Liver (tissue), 8 donors: ENCODE measurements at regions not wholly inside any gene's neighbourhood (a gene's known extent, or its start where the extent isn't known, plus 50 kb on each side); places are given as distances from the start of the nearest gene placed in this dataset.
A peak's percentile ranks its signal among the peaks of the same experiment; 100 is the strongest.

Experiments used
- DNase-seq: peaks from one replicate; pipeline ENCODE4 v3.0.0-alpha.2; 2017; ENCODE audit warnings: low spot score
- H3K27ac ChIP-seq, 2 donors: one replicate each; pipeline ENCODE4 v1.7.0; 2013; ENCODE audit warnings: inconsistent platforms in 2 of 2, low read length in 2 of 2, control low read depth in 1 of 2, low read depth in 1 of 2, mild to moderate bottlenecking in 1 of 2
- H3K27me3 ChIP-seq, 4 donors: one replicate each; pipeline versions ENCODE4 v1.6.1 to v1.7.0; 2013; ENCODE audit warnings: low read length in 3 of 4, inconsistent platforms in 1 of 4, mild to moderate bottlenecking in 1 of 4, moderate library complexity in 1 of 4; ENCODE audit not compliant: control insufficient read depth in 4 of 4, insufficient read depth in 4 of 4
- H3K36me3 ChIP-seq, 4 donors: one replicate each; pipeline versions ENCODE4 v1.6.1 to v1.7.0; 2013; ENCODE audit warnings: low read length in 3 of 4, mild to moderate bottlenecking in 3 of 4, low read depth in 1 of 4, moderate library complexity in 1 of 4; ENCODE audit not compliant: control insufficient read depth in 4 of 4, insufficient read depth in 3 of 4
- H3K4me1 ChIP-seq, 4 donors: one replicate each; pipeline versions ENCODE4 v1.6.1 to v1.7.0; 2013; ENCODE audit warnings: low read length in 3 of 4, mild to moderate bottlenecking in 3 of 4, moderate library complexity in 1 of 4; ENCODE audit not compliant: control insufficient read depth in 4 of 4, insufficient read depth in 4 of 4
- H3K4me3 ChIP-seq, 3 donors: one replicate each; pipeline versions ENCODE4 v1.6.1 to v1.7.0; 2013; ENCODE audit warnings: low read length in 3 of 3, control low read depth in 1 of 3, low read depth in 1 of 3, mild to moderate bottlenecking in 1 of 3
- H3K9ac ChIP-seq, 2 donors: one replicate each; pipeline ENCODE4 v1.7.0; 2013; ENCODE audit warnings: low read length in 2 of 2, mild to moderate bottlenecking in 2 of 2, moderate library complexity in 2 of 2, control low read depth in 1 of 2, low read depth in 1 of 2
- H3K9me3 ChIP-seq, 4 donors: one replicate each; pipeline versions ENCODE4 v1.6.1 to v1.7.0; 2013; ENCODE audit warnings: low read length in 3 of 4; ENCODE audit not compliant: control insufficient read depth in 4 of 4
- EGR1 ChIP-seq, 2 donors: IDR thresholded peaks; 2 replicates each; pipeline ENCODE4 v1.6.1; 2016 to 2018; ENCODE audit warnings: antibody characterized with exemption in 2 of 2, low read depth in 2 of 2
- FOXA1 ChIP-seq: IDR thresholded peaks from 2 replicates; pipeline ENCODE4 v1.6.1; 2016; ENCODE audit warnings: antibody characterized with exemption
- FOXA2 ChIP-seq: IDR thresholded peaks from 2 replicates; pipeline ENCODE4 v1.6.1; 2016; ENCODE audit warnings: antibody characterized with exemption
- GABPA ChIP-seq, 2 donors: IDR thresholded peaks in 1 of 2; conservative IDR thresholded peaks in 1 of 2; 2 replicates each; pipeline ENCODE4 v1.6.1; 2016; ENCODE audit warnings: antibody characterized with exemption in 2 of 2, mild to moderate bottlenecking in 1 of 2, moderate library complexity in 1 of 2
- HNF4A ChIP-seq, 2 donors: conservative IDR thresholded peaks; 2 replicates each; pipeline ENCODE4 v1.6.1; 2016; ENCODE audit warnings: antibody characterized with exemption in 2 of 2, mild to moderate bottlenecking in 2 of 2
- HNF4G ChIP-seq: IDR thresholded peaks from 2 replicates; pipeline ENCODE4 v1.6.1; 2016; ENCODE audit warnings: antibody characterized with exemption
- JUND ChIP-seq, 2 donors: IDR thresholded peaks; 2 replicates each; pipeline ENCODE4 v1.6.1; 2016; ENCODE audit warnings: antibody characterized with exemption in 2 of 2
- NR2F2 ChIP-seq: IDR thresholded peaks from 2 replicates; pipeline ENCODE4 v1.6.1; 2016; ENCODE audit warnings: antibody characterized with exemption
- RAD21 ChIP-seq, 2 donors: IDR thresholded peaks; 2 replicates each; pipeline ENCODE4 v1.6.1; 2016; ENCODE audit warnings: antibody characterized with exemption in 2 of 2, mild to moderate bottlenecking in 2 of 2
- RXRA ChIP-seq, 2 donors: IDR thresholded peaks; 2 replicates each; pipeline ENCODE4 v1.6.1; 2017 to 2018; ENCODE audit warnings: antibody characterized with exemption in 2 of 2, mild to moderate bottlenecking in 1 of 2
- SP1 ChIP-seq: IDR thresholded peaks from 2 replicates; pipeline ENCODE4 v1.6.1; 2018; ENCODE audit warnings: antibody characterized with exemption, mild to moderate bottlenecking
- TAF1 ChIP-seq: conservative IDR thresholded peaks from 2 replicates; pipeline ENCODE4 v1.6.1; 2016; ENCODE audit warnings: antibody characterized with exemption, mild to moderate bottlenecking
- YY1 ChIP-seq: IDR thresholded peaks from 2 replicates; pipeline ENCODE4 v1.6.1; 2016; ENCODE audit warnings: antibody characterized with exemption, mild to moderate bottlenecking
- WGBS: extraction: QIAGEN DNeasy Blood & Tissue Kit; methylation state at CpG from one replicate; pipeline ENCODE4 v1.1.7; 2013; 5-methylcytosine and 5-hydroxymethylcytosine counted together
- TF ChIP-seq, protein P1 (sequence below): IDR thresholded peaks from 2 replicates; pipeline ENCODE4 v1.6.1; 2016; ENCODE audit warnings: antibody characterized with exemption
- TF ChIP-seq, protein P2 (sequence below): fragments of 150-350 bp; IDR thresholded peaks from 2 replicates; pipeline ENCODE4 v1.5.1; 2017; ENCODE audit warnings: improper control_type of control experiment, low read depth, low read length; ENCODE audit not compliant: missing input control
- TF ChIP-seq, protein P3 (sequence below): IDR thresholded peaks from 2 replicates; pipeline ENCODE4 v1.6.1; 2016; ENCODE audit warnings: antibody characterized with exemption
- TF ChIP-seq, protein P4 (sequence below): IDR thresholded peaks from 2 replicates; pipeline ENCODE4 v1.6.1; 2016; ENCODE audit warnings: antibody characterized with exemption, mild to moderate bottlenecking
- TF ChIP-seq, protein P5 (sequence below): IDR thresholded peaks from 2 replicates; pipeline ENCODE4 v1.6.1; 2016; ENCODE audit warnings: antibody characterized with exemption
- donor health status: healthy.
- donor health status: healthy.
- donor health status: healthy.
- donor health status: healthy.
- donor health status: healthy.

DNA sequence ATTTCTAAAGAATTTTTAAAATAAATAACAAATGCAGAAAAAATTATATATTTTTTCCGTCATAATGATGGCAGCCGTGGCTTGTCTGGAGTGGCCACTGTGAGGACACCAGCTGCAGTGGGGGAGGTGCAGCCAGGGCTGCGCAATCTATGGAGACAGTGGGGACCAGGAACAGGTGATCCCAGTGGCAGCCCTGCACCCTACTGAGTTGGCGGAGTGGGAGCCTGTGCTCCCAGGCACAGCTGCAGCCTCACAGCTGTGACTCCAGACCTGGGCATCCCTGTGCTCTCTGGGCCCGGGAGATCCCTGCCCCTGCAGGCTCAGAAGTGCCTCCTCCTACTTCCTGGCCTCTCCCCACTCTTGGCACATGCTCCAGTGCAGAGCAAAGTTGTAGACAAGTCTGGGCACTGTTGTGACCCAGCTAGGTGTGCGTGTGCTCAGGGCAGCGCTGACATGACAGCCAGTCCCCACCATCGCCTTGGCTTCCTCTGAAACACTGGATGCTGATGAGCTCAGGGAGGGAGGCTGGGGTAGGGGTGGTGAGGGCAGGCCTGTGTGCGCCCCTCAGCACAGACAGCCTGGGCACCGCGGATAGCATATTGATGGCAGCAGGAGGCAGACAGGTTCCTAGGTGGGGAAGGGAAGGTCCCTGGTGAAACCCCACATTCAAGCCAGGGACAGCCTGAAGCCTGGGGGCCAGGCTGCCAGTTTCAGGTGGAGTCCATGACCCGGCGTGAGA, 96.0 kb upstream of the PRR16 start:
- H3K27ac ChIP-seq: no peak overlapping the region
- no peaks in the 10 kb centered on the region for H3K9me3 ChIP-seq
- no peak for TF ChIP-seq YY1
- TF ChIP-seq, protein P1, sequence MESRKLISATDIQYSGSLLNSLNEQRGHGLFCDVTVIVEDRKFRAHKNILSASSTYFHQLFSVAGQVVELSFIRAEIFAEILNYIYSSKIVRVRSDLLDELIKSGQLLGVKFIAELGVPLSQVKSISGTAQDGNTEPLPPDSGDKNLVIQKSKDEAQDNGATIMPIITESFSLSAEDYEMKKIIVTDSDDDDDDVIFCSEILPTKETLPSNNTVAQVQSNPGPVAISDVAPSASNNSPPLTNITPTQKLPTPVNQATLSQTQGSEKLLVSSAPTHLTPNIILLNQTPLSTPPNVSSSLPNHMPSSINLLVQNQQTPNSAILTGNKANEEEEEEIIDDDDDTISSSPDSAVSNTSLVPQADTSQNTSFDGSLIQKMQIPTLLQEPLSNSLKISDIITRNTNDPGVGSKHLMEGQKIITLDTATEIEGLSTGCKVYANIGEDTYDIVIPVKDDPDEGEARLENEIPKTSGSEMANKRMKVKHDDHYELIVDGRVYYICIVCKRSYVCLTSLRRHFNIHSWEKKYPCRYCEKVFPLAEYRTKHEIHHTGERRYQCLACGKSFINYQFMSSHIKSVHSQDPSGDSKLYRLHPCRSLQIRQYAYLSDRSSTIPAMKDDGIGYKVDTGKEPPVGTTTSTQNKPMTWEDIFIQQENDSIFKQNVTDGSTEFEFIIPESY: no peak
- TF ChIP-seq, protein P2, sequence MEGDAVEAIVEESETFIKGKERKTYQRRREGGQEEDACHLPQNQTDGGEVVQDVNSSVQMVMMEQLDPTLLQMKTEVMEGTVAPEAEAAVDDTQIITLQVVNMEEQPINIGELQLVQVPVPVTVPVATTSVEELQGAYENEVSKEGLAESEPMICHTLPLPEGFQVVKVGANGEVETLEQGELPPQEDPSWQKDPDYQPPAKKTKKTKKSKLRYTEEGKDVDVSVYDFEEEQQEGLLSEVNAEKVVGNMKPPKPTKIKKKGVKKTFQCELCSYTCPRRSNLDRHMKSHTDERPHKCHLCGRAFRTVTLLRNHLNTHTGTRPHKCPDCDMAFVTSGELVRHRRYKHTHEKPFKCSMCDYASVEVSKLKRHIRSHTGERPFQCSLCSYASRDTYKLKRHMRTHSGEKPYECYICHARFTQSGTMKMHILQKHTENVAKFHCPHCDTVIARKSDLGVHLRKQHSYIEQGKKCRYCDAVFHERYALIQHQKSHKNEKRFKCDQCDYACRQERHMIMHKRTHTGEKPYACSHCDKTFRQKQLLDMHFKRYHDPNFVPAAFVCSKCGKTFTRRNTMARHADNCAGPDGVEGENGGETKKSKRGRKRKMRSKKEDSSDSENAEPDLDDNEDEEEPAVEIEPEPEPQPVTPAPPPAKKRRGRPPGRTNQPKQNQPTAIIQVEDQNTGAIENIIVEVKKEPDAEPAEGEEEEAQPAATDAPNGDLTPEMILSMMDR: no peak
- no peak for TF ChIP-seq NR2F2
- H3K4me1 ChIP-seq: no peaks in the 10 kb centered on the region
- no peak overlapping the region for H3K9ac ChIP-seq
- H3K4me3 ChIP-seq: no peak overlapping the region
- no peaks in the 10 kb centered on the region for H3K27me3 ChIP-seq
- H3K36me3 ChIP-seq: no peaks in the 10 kb centered on the region
- WGBS: 89% methylated on average over 13 of the region's 13 CpGs
- DNase-seq: no peak

DNA sequence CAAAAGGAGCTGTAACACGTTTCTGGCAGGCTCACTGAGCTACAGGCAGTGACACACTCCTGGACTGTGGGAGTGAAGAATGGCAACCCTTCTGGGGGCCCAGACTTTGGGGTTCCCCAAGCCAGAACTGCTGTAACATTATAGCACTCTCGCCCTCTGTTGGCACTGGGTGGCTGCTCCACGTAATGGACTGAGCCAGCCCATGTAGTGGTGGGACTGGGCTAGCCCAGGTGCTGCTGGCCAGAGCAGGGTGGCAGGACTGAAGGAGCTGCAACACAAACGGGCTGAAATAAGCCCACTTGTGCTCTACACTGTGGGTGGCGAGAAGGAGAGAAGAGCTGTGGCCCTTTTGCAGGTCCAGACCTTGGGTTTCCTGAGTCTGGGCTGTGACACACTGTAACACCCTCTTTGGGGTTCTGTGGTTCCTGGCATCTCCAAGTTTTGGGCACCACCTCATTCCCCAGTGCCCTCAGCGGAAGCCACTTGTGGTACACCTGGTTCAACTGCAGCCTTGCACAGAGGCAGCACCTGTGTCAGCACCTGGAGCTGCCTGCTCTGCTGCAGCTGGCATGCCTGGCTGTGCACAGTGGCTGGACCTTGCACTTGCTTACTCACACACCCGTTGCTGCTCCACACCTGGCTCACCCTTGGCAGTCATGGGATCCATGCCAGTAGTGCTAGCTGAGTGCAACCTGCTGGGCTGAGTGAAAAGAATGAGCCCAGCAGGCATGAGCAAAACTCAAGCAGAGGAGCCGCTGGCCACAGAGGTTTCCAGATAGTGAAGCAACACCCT, 95.0 kb upstream of the PRR16 start:
- Histone ChIP-seq H3K9ac (no peak overlapping the region), H3K9me3 (no peaks in the 10 kb centered on the region), H3K4me3 (no peak overlapping the region), H3K4me1 (no peaks in the 10 kb centered on the region), H3K27ac (no peak overlapping the region), H3K27me3 (no peaks in the 10 kb centered on the region), H3K36me3 (no peaks in the 10 kb centered on the region)
- 61% methylated on average over 8 of the region's 8 CpGs for WGBS
- TF ChIP-seq HNF4A (conservative IDR thresholded peaks at IDR 0.05): peak; percentile 74 to 86
- no peak for TF ChIP-seq FOXA1
- TF ChIP-seq RXRA (IDR thresholded peaks at IDR 0.05): peak; percentile 48 to 82
- peak; percentile 71 for TF ChIP-seq SP1
- peak; percentile 10 for TF ChIP-seq HNF4G
- no peak for TF ChIP-seq GABPA (IDR thresholded peaks at IDR 0.05 in 1 of 2, conservative IDR thresholded peaks at IDR 0.05 in 1 of 2)
- TF ChIP-seq, protein P3, sequence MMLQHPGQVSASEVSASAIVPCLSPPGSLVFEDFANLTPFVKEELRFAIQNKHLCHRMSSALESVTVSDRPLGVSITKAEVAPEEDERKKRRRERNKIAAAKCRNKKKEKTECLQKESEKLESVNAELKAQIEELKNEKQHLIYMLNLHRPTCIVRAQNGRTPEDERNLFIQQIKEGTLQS: peak; percentile 56
- TF ChIP-seq YY1: no peak
- TF ChIP-seq, protein P4, sequence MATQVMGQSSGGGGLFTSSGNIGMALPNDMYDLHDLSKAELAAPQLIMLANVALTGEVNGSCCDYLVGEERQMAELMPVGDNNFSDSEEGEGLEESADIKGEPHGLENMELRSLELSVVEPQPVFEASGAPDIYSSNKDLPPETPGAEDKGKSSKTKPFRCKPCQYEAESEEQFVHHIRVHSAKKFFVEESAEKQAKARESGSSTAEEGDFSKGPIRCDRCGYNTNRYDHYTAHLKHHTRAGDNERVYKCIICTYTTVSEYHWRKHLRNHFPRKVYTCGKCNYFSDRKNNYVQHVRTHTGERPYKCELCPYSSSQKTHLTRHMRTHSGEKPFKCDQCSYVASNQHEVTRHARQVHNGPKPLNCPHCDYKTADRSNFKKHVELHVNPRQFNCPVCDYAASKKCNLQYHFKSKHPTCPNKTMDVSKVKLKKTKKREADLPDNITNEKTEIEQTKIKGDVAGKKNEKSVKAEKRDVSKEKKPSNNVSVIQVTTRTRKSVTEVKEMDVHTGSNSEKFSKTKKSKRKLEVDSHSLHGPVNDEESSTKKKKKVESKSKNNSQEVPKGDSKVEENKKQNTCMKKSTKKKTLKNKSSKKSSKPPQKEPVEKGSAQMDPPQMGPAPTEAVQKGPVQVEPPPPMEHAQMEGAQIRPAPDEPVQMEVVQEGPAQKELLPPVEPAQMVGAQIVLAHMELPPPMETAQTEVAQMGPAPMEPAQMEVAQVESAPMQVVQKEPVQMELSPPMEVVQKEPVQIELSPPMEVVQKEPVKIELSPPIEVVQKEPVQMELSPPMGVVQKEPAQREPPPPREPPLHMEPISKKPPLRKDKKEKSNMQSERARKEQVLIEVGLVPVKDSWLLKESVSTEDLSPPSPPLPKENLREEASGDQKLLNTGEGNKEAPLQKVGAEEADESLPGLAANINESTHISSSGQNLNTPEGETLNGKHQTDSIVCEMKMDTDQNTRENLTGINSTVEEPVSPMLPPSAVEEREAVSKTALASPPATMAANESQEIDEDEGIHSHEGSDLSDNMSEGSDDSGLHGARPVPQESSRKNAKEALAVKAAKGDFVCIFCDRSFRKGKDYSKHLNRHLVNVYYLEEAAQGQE: no peak
- no peak for TF ChIP-seq TAF1
- TF ChIP-seq EGR1 (IDR thresholded peaks at IDR 0.05; ENCODE audit: low read depth in 2 of 2): no peak
- TF ChIP-seq JUND (IDR thresholded peaks at IDR 0.05): peak in 1 of 2 donors; percentile 64
- TF ChIP-seq FOXA2: peak; percentile 5
- TF ChIP-seq RAD21 (IDR thresholded peaks at IDR 0.05): peak in 1 of 2 donors; percentile 28
- TF ChIP-seq, protein P1: no peak
- no peak for TF ChIP-seq NR2F2
- TF ChIP-seq, protein P2: no peak
- TF ChIP-seq, protein P5, sequence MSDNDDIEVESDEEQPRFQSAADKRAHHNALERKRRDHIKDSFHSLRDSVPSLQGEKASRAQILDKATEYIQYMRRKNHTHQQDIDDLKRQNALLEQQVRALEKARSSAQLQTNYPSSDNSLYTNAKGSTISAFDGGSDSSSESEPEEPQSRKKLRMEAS: no peak
- DNase-seq: no peak
